GM12892 (cell line): ENCODE measurements at regions not wholly inside any gene's neighbourhood (a gene's known extent, or its start where the extent isn't known, plus 50 kb on each side); places are given as distances from the start of the nearest gene placed in this dataset.

Source experiments
- DNase-seq: peaks from one replicate; pipeline ENCODE4 v3.0.0; 2011; ENCODE audit not compliant: insufficient read length
- FAIRE-seq: peaks from 2 replicates; lab custom pipeline; 2011; peaks lifted over from hg19 to GRCh38; lab: Jason Lieb, UNC
- POLR2A ChIP-seq: IDR thresholded peaks from 2 replicates; pipeline ENCODE4 v1.6.1; 2011; ENCODE audit warnings: low read depth, low read length, control low read depth
- POLR2AphosphoS5 ChIP-seq: IDR thresholded peaks from 2 replicates; pipeline ENCODE4 v1.6.1; 2011; ENCODE audit warnings: low read depth, low read length, control low read depth
- TAF1 ChIP-seq: IDR thresholded peaks from 2 replicates; pipeline ENCODE4 v1.6.1; 2011; ENCODE audit warnings: low read depth, mild to moderate bottlenecking, control low read depth, low read length, borderline replicate concordance

DNA sequence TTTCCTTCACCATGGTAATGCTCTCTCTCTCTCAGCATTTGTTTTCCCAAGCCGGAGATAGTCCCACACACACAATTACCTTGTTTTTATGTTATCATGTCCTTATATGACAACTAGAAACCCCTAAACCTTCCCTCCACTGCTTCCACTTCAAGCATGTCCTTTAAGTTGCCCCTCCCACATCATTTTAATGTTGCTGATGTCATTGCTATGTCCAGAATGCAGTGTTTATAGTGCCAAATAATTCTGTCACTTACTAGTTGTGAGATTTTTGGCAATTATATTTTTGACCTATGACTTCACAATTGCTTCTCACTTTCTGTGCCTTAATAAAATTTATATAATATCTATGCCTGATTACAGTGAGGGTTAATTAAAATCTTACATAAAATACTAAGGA is 645.9 kb downstream of the XPNPEP1 start:
- FAIRE-seq (no peak), DNase-seq (no peak)
- TF ChIP-seq POLR2AphosphoS5 (no peak), TAF1 (no peak), POLR2A (no peak)

DNA sequence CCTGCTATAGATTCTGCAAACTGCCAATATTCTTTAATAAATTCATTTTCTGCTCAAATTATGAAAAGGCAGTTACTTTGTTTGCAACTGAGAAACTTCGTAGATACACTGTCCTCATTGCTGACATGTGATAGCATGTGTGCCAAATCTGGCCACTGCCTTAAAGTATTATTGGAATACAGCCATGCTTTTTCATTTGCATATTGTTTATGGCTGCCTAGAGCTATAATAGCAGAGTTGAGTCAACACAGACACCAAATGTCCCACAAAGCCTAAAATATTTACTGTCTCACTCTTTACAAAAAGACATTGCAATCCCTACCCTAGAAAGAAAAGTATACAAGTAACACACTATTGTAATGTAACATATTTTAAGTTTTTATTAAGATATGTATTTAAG is 647.4 kb downstream of the XPNPEP1 start:
- TF ChIP-seq POLR2AphosphoS5 (no peak), POLR2A (no peak), TAF1 (no peak)
- FAIRE-seq (no peak), DNase-seq (no peak)

- TF ChIP-seq POLR2A (no peak), TAF1 (no peak), POLR2AphosphoS5 (no peak)
- no peak for DNase-seq
- FAIRE-seq = no peak
Observed at GRCh38 chr10:109274681-109275080, 648.6 kb downstream of the XPNPEP1 start.

DNA sequence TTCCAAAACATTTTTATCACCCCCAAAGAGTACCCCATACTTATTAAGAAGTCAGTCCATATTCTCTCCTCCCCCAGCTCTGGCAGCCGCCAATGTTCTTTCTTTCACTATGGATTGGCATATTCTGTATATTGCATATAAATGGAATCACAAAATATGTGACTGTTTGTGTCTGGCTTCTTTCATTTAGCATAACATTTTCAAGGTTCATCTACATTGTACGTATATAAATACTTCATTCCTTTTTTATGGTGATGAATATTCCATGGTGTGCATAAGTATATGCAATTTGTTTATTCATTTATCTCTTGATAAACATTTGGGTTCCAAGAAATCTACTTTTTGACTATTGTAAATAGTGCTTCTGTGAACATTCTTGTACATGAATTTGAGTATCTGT is 653.1 kb downstream of the XPNPEP1 start:
- no peak for TF ChIP-seq POLR2AphosphoS5
- no peak for TF ChIP-seq POLR2A
- no peak for TF ChIP-seq TAF1
- no peak for DNase-seq
- no peak for FAIRE-seq

DNA sequence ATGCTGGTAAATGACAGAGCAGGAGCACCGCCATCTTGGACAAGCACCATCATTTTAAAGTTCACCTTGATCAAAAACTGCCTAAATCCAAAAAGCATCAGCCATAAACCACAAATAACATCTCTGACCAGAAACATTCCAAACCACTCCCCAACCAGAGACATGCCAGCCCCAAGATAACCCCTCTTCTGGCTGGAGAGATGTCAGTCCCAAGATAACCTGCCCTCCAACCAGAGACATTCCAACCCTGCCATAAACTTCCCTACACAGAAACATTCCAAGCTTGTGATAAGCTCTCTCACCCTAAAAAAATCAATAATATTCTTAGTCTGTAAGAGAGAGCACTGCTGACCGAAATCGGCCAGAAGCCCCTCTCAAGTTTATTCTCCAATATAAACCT is 659.3 kb downstream of the XPNPEP1 start:
- TF ChIP-seq POLR2AphosphoS5 = no peak
- no peak for TF ChIP-seq POLR2A
- no peak for TF ChIP-seq TAF1
- DNase-seq (no peak), FAIRE-seq (no peak)

GRCh38 chr10:109261231-109261630 is 662.1 kb downstream of the XPNPEP1 start:
- FAIRE-seq (no peak), DNase-seq (no peak)
- no peak for TF ChIP-seq POLR2A
- TF ChIP-seq TAF1 = no peak
- TF ChIP-seq POLR2AphosphoS5 = no peak

DNA sequence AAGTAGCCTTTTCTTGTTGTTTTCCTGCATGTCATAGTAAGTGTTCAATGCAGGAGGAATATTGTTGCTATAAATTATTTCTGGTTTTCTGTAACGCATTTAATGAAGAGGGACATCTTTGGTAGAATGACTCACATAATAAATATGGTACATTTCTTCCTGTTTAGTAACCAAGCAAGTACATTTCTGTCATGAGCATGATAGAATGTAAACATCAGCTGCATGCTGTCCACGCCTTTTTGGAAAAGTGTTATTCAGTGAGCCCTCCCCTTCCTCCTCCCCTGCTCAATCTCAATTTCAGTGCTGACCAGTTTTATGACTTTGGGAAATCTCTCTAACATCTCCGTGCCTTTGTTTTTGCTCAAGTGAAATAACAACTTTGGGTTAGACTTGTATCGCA is 664.0 kb downstream of the XPNPEP1 start:
- DNase-seq = no peak
- no peak for FAIRE-seq

DNA sequence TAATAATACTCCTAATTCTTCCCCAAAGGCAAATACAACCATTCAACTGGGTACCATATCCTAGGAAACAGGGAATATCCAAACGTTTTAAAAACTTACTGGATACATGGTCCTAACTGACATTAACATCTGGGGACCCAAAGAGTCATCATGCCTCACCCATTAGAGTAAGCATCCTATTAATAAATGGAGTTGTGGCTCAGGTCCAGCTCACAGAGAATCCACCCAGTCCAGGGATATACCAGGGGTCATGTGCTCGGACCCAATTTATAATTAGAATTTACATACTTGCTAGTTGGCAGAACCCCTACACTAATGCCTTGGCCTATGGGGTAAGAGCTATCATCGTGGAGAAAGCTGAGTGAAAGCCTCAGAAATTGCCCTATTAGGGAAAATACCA is 670.0 kb downstream of the XPNPEP1 start:
- DNase-seq (no peak), FAIRE-seq (no peak)
- no peak for TF ChIP-seq POLR2A

More for the DNA sequence above, 664.0 kb downstream of the XPNPEP1 start:
- TF ChIP-seq POLR2A (no peak), TAF1 (no peak), POLR2AphosphoS5 (no peak)

GRCh38 chr10:109250152-109250551 is 673.2 kb downstream of the XPNPEP1 start:
- no peak for FAIRE-seq
- TF ChIP-seq TAF1 (no peak), POLR2AphosphoS5 (no peak), POLR2A (no peak)
- no peak for DNase-seq

DNA sequence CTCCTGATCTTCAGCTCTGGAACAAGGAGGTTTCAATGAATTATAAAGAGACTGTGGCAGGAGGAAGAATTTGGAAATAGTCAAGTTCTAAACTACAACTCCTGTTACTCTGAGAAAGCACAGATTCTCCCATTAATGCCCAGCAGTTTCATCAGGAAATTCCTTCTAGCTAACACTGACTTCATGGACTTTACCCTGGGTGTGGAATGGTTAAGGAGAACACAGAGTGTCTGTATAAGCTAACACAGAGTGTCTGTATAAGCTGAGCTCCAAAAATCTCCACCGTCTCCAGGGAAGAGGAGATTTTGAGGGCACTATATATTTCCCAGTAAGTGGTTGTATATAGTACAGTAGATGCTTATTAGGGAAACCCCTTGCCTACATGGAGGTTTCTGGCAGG is 675.5 kb downstream of the XPNPEP1 start:
- FAIRE-seq (no peak), DNase-seq (no peak)
- TF ChIP-seq TAF1 (no peak), POLR2A (no peak), POLR2AphosphoS5 (no peak)

DNA sequence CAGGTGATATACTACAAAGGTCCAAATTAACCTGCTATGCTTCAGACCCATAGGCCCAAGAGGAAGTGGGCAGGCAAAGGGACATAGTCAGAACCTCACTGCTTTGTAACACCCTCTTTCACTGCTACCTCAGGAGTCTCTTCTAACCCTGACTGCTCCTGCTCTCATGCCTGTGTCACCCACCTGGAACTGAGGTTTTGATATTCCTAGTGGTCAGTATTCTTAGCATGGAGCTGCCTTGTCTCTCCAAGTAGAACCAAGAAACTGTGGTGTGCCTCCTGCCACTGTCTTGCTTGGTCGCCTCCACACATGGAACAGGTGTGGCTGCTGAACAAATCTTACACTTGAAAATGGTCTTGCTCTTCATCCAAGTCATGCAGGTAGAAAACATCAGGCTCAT is 677.5 kb downstream of the XPNPEP1 start:
- FAIRE-seq (no peak), DNase-seq (no peak)
- TF ChIP-seq TAF1 (no peak), POLR2A (no peak), POLR2AphosphoS5 (no peak)

GRCh38 chr10:109239371-109239770 is 683.9 kb downstream of the XPNPEP1 start:
- FAIRE-seq = no peak
- DNase-seq = no peak
- TF ChIP-seq TAF1 = no peak

GRCh38 chr10:109237682-109238081 is 685.6 kb downstream of the XPNPEP1 start:
- no peak for DNase-seq
- no peak for FAIRE-seq
- TF ChIP-seq TAF1 (no peak), POLR2AphosphoS5 (no peak), POLR2A (no peak)
